LoVo (cell line): ENCODE measurements at regions not wholly inside any gene's neighbourhood (a gene's known extent, or its start where the extent isn't known, plus 50 kb on each side); places are given as distances from the start of the nearest gene placed in this dataset.

Experiments used
- DNase-seq: peaks from one replicate; pipeline ENCODE4 v3.0.0-alpha.2; 2016; ENCODE audit warnings: low spot score

DNA sequence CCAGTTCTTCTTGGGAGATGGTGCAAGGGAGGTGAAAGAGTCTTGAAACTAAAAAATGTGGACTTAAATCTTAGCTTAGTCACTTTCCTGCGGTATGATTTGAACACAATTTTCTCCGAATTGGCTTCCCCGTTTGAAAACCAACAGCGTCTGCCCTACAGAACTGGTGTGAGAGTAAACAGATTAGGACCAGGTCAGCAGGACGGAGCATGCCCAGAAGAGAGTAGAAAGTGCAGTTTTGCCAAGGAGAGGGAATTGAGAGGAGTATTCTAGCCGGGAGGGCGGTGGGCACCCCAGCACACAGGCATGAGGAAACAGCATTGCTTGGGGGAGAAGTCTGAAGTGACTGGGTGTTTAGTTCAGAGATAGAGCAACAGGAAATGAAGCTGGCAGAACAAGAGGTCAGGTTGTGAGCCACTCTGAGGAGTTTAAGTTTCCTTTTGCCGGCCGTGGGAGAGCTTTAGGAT is 927.1 kb downstream of the VRK1 start:
- no peak for DNase-seq

- no peak for DNase-seq
Measured at GRCh38 chr14:97726676-97727075, 929.5 kb downstream of the VRK1 start.

- DNase-seq = no peak
Measured at GRCh38 chr14:97730706-97731105, 933.5 kb downstream of the VRK1 start.

GRCh38 chr14:97731800-97732199 is 934.6 kb downstream of the VRK1 start:
- DNase-seq = no peak

DNA sequence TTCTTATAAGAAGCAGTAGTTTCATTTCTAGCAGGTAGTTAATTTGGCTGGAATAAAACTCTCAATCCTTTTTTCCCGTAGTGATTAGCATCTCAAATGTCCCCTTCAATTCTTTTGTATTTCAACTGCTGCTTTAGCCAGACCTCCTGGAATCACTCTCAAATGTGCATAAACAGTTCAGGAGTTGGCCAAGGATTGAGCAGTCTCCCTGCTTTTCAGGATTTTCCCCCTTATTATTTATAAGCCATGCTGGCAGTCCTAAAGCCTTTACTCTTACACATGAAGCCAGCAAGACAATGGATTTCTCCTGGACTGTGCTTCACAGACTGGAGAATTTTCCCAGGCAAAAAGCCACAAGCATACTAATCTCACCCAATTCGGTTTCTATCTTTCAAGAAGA is 950.1 kb downstream of the VRK1 start:
- DNase-seq = no peak

GRCh38 chr14:97748616-97749015 is 951.4 kb downstream of the VRK1 start:
- DNase-seq = no peak

DNA sequence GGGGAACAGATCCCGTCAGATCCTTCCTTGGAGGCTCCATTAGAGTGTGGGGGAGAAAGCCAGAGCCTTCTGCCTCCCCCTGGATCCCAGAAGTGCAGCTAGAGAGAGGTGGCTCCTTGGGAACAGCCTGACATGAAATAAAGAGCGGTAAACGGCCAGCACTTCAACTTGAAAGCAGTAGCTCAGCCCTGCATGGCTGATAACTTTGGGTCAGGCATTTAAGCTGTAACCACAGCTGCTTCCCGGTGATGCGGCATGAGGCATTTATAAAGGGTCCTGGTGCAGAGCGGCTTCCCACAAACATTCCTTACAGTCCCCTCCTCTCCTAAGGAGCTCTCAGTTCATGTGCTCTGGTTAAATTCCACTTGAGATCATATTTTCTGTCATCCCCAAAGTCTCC is 960.3 kb downstream of the VRK1 start:
- DNase-seq = no peak

GRCh38 chr14:97760050-97760449 is 962.9 kb downstream of the VRK1 start:
- DNase-seq = no peak

DNA sequence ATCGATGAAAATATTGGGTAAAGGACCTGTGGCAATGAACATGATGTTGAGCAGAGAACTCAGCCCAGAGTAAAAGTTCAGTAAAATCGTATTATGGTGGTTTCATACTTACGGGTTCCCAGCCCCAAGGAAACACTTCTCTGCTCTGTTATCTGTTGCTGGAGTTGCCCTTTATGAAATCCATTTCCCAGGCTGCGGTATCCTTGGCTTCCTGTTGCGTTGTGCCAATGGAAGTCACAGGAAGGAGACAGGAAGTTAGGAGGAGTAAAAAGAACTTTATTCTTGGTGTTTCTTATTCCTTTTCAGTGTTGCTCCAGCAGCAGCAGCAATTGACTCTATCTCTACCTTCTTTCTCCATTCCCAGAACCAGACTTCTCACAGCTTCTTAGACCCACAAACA is 965.2 kb downstream of the VRK1 start:
- DNase-seq = no peak

DNA sequence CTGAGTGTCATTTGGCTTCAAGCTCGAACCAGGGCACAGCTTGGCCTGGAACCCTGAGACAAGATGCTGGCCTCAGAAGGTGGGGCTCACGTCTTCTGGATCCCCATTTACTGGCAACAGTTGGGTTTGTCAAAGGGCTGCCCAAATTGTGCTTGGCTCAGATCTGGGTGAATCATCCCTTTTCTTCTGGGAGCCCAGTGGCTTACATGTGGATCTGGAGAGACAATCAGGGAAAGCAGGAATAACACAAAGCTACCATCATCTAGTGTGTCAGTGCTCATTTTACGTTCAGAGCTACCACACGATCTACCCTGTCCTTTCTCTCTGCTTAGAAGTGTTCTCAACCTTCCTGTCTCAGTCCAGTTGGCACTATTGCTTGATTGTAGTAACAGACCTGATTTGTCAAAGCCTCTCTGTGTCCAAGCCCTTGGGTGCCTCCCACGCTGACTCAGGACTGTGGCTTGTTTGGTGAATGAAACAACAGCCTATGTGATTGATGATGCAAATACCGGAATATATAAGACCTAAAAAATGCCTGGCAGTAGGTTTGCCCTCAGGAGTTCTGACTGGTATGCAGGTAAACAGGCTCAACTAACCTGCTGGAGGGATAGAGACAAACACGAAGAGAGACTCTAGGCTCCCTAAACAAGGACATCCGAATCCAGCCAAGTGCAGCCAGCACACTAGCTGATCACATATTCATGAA is 974.3 kb downstream of the VRK1 start:
- no peak for DNase-seq

GRCh38 chr14:97773598-97773997 is 976.4 kb downstream of the VRK1 start:
- DNase-seq = no peak

GRCh38 chr14:97776890-97777558 is 979.8 kb downstream of the VRK1 start:
- no peak for DNase-seq

DNA sequence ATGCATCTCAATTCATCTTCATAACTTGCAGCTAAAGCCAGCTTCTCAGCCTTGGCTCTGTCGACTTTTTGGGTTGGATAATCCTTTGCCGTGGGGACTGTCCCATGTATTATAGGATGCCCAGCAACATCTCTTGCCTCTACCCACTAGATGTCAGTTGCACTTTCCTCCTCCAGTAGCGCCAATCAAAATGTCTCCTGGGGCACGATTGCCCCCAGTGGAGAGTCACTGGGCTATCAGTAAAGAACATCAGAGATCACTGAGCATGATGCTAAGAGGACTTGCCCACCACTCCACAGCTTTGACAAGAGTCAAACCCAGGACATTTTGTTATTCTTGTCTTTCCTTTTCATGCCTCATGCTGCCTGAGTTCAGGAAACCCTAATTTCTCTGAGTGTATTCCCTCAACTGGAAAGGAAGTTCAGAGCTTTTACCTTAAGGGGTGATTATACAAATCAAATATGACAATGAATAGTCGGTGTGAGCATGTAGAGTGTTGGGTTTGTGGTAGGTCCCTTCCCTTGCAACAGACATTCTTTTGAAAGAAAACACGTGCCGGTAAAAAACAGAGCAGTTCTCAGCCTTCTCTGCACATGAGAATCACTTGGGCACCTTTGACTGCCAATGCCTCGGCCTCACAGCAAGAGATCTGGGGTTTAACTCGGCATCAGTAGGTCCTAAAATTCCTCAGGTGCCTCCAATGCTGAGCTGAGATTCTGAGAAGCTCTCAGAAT is 980.6 kb downstream of the VRK1 start:
- DNase-seq = no peak

DNA sequence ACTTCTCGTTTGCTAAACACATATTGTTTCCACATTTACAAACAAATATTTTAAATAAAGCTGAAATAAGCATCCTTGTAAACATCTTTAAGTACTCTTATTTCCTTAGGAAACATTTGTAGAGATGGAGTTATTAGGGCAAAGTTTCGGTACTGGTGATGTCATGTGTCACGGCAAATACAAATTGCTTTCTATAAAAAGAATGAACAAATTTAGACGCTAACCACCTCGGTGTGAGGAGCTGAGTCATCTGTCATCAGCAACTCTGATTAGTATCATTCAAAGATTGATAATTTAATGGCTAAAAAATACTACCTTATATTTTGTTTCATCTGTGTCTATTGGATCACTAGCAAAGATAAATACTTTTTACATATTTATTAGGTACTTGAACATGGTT is 982.0 kb downstream of the VRK1 start:
- DNase-seq = no peak

DNA sequence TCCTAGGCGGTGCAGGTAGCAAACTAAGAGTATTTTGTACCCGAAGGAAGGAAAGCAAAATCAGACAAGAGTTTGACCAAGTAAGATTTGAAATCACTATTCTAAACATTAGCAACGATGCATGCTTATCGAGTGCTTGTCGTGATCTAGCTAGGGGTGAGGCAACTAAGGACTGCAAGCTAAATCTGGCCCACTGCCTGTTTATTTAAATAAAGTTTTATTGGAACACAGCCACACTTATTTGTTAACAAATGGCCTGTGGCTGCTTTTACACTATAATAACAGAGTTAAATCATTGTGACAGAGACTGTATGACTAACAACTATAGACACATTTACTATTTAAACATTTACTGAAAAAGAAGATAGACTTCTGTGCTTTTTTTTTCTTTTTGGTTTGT is 983.6 kb downstream of the VRK1 start:
- DNase-seq = no peak

- no peak for DNase-seq
Measured at GRCh38 chr14:97781961-97782360, 984.8 kb downstream of the VRK1 start.

- DNase-seq = no peak
Measured at GRCh38 chr14:97782871-97783414, 985.8 kb downstream of the VRK1 start.

DNA sequence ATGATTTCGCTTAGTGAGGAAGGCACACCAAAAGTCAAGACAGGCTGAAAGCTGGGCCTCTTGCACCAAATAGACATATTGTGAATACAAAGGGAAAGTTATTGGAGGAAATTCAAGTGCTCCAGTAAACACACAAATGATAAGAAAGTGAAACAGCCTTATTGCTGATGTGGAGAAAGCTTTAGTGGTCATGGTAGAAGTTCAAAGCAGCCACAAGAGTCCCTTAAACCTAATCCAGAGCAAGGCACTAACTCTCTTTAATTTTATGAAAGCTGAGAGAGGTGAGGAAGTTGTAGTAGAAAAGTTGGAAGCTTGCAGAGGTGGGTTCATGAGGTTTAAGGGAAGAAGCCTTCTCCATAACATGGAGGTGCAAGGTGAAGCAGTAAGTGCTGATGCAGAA is 988.3 kb downstream of the VRK1 start:
- no peak for DNase-seq

DNA sequence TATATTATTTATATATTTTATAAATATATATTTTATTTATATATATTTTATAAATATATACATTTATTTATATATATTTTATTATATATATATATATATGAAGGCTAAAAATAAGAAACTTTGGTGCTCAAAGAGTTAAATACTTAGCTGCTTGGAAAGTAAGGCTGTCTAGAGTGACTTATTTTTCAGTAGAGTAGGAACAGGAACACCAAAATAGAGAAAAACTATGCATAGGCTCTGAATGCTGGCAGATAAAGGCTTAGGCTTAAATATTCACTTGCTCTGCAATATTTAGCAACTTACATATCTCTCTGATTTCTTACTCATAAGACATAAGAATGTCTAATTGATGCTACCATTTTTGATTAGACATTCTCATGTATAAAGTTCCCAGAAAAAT is 991.2 kb downstream of the VRK1 start:
- DNase-seq = no peak

DNA sequence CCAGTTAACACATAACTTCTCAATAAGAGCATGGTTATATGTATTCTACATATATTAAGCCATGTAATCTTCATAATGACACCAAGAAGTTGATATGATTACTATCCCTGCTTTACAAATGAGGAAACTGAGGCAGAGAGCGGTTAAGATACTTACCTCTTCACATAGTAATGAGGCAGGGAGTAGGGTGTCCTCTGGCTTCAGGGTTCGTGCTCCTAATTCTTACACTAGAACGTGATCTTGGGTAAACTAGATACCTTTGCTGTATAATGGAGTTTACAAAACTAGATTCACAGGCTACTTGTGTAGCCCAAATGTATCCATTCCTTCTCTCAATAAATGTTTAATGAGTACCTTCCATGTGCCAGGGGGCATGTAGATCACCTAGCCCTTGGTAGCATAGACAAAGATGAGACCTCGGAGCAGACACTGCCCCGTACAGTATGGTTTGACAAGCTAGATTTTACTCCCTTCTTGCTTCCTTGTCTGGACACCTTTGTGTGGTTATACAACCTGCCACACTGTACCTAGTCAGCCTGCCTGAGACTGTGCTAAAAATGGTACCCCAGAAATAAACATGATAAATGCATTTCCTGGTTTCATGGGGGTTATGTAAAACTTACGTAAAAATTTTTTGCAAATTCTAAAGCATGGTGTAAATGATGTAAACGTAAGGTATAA is 991.8 kb downstream of the VRK1 start:
- DNase-seq = no peak

GRCh38 chr14:97791072-97791471 is 993.9 kb downstream of the VRK1 start:
- no peak for DNase-seq

- DNase-seq = no peak
Measured at GRCh38 chr14:97791906-97792305, 994.7 kb downstream of the VRK1 start.
